Caco-2 (cell line): ENCODE measurements at regions not wholly inside any gene's neighbourhood (a gene's known extent, or its start where the extent isn't known, plus 50 kb on each side); places are given as distances from the start of the nearest gene placed in this dataset.
"Not testable (repeated sequence)": the region's sequence is repeated elsewhere in the genome, so short reads cannot be mapped to it uniquely, and the experiment has no call there.

Experiments
- BruUV-seq: library from RNA; stranded (reverse); fragments of 400-500 nt; replicated peaks from 2 replicates; lab custom pipeline; 2021; lab: Mats Ljungman, UMichigan
- CTCF ChIA-PET: fragments of 300-600 bp; sonication (Branson Sonifier 250); formaldehyde crosslinking; loops from one replicate; lab custom pipeline; 2022; ENCODE audit warnings: antibody characterized with exemption; lab: Charles Lee
- POLR2A ChIA-PET: fragments of 300-600 bp; sonication (Branson Sonifier 250); formaldehyde crosslinking; loops from one replicate; lab custom pipeline; 2022; ENCODE audit warnings: antibody characterized with exemption; lab: Charles Lee
- DNase-seq, 2 experiments: peaks; one replicate each; pipeline versions ENCODE4 v3.0.0 to v3.0.0-alpha.2; 2020 to 2022
- H3K27me3 ChIP-seq: replicated peaks from 2 replicates; pipeline ENCODE4 v1.6.0; 2011; ENCODE audit warnings: low read length; ENCODE audit not compliant: control insufficient read depth, insufficient read depth
- H3K36me3 ChIP-seq: 2 replicates; pipeline ENCODE4 v1.5.1; 2011; ENCODE audit warnings: low read length; ENCODE audit not compliant: control insufficient read depth, insufficient read depth
- H3K4me1 ChIP-seq: fragments of 250-450 bp; sonication (Bioruptor Pico); 2 replicates; pipeline ENCODE4 v1.5.1; 2020; ENCODE audit warnings: mild to moderate bottlenecking
- H3K4me3 ChIP-seq: 2 replicates; pipeline ENCODE4 v1.5.1; 2011; ENCODE audit warnings: low read depth, mild to moderate bottlenecking, control low read depth, low read length
- H3K9me3 ChIP-seq: fragments of 250-450 bp; sonication (Bioruptor Pico); 2 replicates; pipeline ENCODE4 v1.5.1; 2020; ENCODE audit warnings: mild to moderate bottlenecking, moderate library complexity
- H3K27ac Mint-ChIP-seq: one replicate; pipeline ENCODE4 v1.8.0; 2022; ENCODE audit warnings: mixed read lengths; ENCODE audit not compliant: unreplicated experiment
- H3K27me3 Mint-ChIP-seq: one replicate; pipeline ENCODE4 v1.8.0; 2022; ENCODE audit warnings: mixed read lengths; ENCODE audit not compliant: insufficient read depth, unreplicated experiment
- H3K36me3 Mint-ChIP-seq: one replicate; pipeline ENCODE4 v1.8.0; 2022; ENCODE audit warnings: mild to moderate bottlenecking, mixed read lengths; ENCODE audit not compliant: insufficient read depth, unreplicated experiment
- H3K4me1 Mint-ChIP-seq: one replicate; pipeline ENCODE4 v1.8.0; 2022; ENCODE audit warnings: low read depth, mixed read lengths; ENCODE audit not compliant: unreplicated experiment
- H3K4me3 Mint-ChIP-seq: one replicate; pipeline ENCODE4 v1.8.0; 2022; ENCODE audit warnings: mild to moderate bottlenecking, moderate library complexity, mixed read lengths; ENCODE audit not compliant: unreplicated experiment
- H3K9me3 Mint-ChIP-seq: one replicate; pipeline ENCODE4 v1.8.0; 2022; ENCODE audit warnings: mixed read lengths; ENCODE audit not compliant: unreplicated experiment
- intact Hi-C: fragments of 100-400 bp; cut with micrococcal nuclease; formaldehyde crosslinking; loops from one replicate; pipeline ENCODE4 v1.10.0; 2022; ENCODE audit not compliant: unreplicated experiment
- TF ChIP-seq, protein P1 (sequence below), 2 experiments: fragments of 200-600 bp in 1 of 2; IDR thresholded peaks; 1 replicate in 1 of 2; 2 replicates in 1 of 2; pipeline versions ENCODE4 v1.5.1 to v1.8.0; 2011 to 2022; ENCODE audit warnings: antibody characterized with exemption in 1 of 2, control low read depth in 1 of 2, inconsistent platforms in 1 of 2, low read depth in 1 of 2, low read length in 1 of 2, mild to moderate bottlenecking in 1 of 2, moderate library complexity in 1 of 2; ENCODE audit not compliant: insufficient read depth in 1 of 2, severe bottlenecking in 1 of 2, unreplicated experiment in 1 of 2

DNA sequence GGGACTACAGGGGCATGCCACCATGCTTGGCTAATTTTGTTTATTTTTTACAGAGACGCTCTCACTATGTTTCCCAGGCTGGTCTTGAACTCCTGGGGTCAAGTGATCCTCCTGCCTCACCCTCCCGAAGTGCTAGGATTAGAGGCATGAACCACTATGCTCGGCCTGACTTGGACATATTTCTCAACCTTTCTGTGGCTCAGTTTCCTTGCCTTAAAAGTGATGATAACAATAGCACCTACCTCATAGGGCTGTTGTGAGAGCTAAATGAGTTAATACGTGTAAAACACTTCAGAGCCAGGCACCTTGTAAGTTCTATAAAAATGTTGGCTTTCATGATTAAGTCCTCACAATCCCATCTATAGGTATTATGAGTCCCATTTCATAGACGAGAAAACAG lies 89.2 kb upstream of the METAP2 start:
- CTCF ChIA-PET, result no interaction called here
- no peaks in the 10 kb centered on the region for H3K27me3 Mint-ChIP-seq
- H3K4me3 ChIP-seq, result no peak overlapping the region
- H3K36me3 Mint-ChIP-seq, result no peaks in the 10 kb centered on the region
- intact Hi-C loops, result no loop called here
- peaks cover 7% of the 10 kb centered on the region; the same call in 1 of the 2 replicates for H3K4me1 ChIP-seq
- H3K4me1 Mint-ChIP-seq, result peaks cover 8% of the 10 kb centered on the region
- H3K9me3 ChIP-seq, result no peaks in the 10 kb centered on the region
- no peaks in the 10 kb centered on the region for H3K9me3 Mint-ChIP-seq
- H3K4me3 Mint-ChIP-seq, result no peak overlapping the region
- TF ChIP-seq, protein P1, sequence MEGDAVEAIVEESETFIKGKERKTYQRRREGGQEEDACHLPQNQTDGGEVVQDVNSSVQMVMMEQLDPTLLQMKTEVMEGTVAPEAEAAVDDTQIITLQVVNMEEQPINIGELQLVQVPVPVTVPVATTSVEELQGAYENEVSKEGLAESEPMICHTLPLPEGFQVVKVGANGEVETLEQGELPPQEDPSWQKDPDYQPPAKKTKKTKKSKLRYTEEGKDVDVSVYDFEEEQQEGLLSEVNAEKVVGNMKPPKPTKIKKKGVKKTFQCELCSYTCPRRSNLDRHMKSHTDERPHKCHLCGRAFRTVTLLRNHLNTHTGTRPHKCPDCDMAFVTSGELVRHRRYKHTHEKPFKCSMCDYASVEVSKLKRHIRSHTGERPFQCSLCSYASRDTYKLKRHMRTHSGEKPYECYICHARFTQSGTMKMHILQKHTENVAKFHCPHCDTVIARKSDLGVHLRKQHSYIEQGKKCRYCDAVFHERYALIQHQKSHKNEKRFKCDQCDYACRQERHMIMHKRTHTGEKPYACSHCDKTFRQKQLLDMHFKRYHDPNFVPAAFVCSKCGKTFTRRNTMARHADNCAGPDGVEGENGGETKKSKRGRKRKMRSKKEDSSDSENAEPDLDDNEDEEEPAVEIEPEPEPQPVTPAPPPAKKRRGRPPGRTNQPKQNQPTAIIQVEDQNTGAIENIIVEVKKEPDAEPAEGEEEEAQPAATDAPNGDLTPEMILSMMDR (IDR thresholded peaks at IDR 0.05; ENCODE audit: insufficient read depth in 1 of 2, low read depth in 1 of 2, low read length in 1 of 2, severe bottlenecking in 1 of 2, unreplicated experiment in 1 of 2), result no peak
- POLR2A ChIA-PET, result no interaction called here
- BruUV-seq, result no TSS peak
- no peaks in the 10 kb centered on the region for H3K36me3 ChIP-seq
- no peaks in the 10 kb centered on the region for H3K27me3 ChIP-seq
- H3K27ac Mint-ChIP-seq, result no peak overlapping the region
- no peak for DNase-seq

DNA sequence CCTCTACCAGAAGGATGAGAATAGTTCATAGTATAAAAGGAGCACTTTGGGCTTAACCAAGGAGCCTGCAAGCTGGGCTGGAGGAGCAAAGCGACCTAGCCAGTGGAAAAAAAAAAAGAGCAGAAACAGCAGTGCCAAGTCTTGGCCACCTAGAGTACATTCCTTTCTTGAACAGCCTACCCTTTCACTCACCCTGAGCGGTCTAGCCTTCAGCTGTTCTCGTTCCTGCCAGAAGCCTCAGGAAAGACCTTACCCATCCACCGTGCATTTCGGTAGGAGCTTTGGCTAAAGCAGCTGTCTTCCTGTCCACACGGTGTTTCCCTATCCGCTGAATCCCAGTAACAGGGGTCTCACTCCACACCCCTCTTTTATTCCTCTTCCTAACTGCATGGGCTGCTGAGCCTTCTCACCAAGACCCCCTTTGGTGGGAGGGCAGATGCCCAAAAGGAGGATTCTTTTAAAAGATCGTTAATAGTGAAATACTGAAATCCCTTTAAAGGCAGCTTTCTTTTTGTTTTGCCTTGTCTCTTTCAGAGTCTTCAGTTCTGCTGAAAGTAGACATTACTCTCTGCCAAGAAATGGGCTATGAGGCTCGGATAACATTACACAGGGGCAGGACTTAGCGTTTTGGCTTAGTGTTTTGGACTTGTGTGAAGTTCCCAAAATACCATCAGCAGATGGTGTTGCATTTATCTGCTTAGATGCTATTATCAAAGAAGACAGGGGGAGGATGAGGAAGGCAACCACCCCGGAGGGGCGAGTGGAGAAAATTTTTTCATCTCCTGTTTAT lies 88.5 kb upstream of the METAP2 start:
- Histone ChIP-seq H3K9me3 (no peaks in the 10 kb centered on the region), H3K27me3 (no peaks in the 10 kb centered on the region), H3K4me1 (peaks cover 7% of the 10 kb centered on the region; the same call in 1 of the 2 replicates), H3K36me3 (no peaks in the 10 kb centered on the region), H3K4me3 (no peak overlapping the region)
- Mint-ChIP-seq H3K4me1 (peaks cover 8% of the 10 kb centered on the region), H3K4me3 (no peak overlapping the region), H3K36me3 (no peaks in the 10 kb centered on the region), H3K27me3 (no peaks in the 10 kb centered on the region), H3K9me3 (no peaks in the 10 kb centered on the region), H3K27ac (no peak overlapping the region)
- intact Hi-C loops, result no loop called here
- no peak for DNase-seq
- no TSS peak for BruUV-seq
- CTCF ChIA-PET, result no interaction called here
- TF ChIP-seq, protein P1 (IDR thresholded peaks at IDR 0.05; ENCODE audit: insufficient read depth in 1 of 2, low read depth in 1 of 2, low read length in 1 of 2, severe bottlenecking in 1 of 2, unreplicated experiment in 1 of 2), result no peak
- POLR2A ChIA-PET, result no interaction called here

DNA sequence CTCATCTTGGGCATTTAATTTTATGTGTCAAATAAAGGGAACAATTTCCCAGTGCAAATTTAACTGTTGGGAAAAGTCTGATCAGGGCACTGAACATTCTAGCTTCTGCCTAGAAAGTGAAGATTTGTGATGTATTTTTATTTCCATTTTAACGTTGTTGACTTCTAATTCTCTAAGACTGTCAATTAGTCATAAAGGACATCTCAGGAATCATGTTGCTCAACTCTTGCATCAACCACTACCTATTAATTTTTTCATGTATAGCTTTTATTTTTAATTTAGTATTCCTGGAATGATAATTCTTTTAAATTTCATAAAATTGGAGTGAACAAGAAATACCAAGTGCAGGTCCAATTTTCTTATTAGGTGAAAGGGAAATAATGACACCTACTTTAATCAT lies 87.9 kb upstream of the METAP2 start:
- Mint-ChIP-seq H3K36me3 (no peaks in the 10 kb centered on the region), H3K4me3 (no peak overlapping the region), H3K27me3 (no peaks in the 10 kb centered on the region), H3K4me1 (peaks cover 8% of the 10 kb centered on the region), H3K27ac (no peak overlapping the region), H3K9me3 (no peaks in the 10 kb centered on the region)
- intact Hi-C loops, result no loop called here
- Histone ChIP-seq H3K4me1 (peaks cover 7% of the 10 kb centered on the region; the same call in 1 of the 2 replicates), H3K9me3 (0 out of 2 replicates have a peak, but pooled peaks cover under 1% of the 10 kb centered on the region), H3K27me3 (no peaks in the 10 kb centered on the region), H3K36me3 (no peaks in the 10 kb centered on the region), H3K4me3 (no peak overlapping the region)
- TF ChIP-seq, protein P1 (IDR thresholded peaks at IDR 0.05; ENCODE audit: insufficient read depth in 1 of 2, low read depth in 1 of 2, low read length in 1 of 2, severe bottlenecking in 1 of 2, unreplicated experiment in 1 of 2), result no peak
- ChIA-PET POLR2A (no interaction called here), CTCF (no interaction called here)
- DNase-seq, result no peak
- no TSS peak for BruUV-seq

DNA sequence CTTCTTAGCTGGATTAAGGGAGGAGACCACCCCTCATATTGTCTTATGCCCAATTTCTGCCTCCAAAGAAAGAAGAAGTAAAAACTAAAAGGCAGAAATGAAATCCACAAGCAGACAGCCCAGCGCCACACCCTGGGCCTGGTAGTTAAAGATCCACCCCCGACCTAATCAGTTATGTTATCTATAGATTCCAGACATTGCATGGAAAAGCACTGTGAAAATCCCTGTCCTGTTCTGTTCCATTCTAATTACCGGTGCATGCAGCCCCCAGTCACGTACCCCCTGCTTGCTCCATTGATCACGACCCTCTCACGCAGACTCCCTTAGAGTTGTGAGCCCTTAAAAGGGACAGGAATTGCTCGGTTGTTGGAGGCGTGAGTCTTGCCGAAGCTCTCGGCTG lies 85.7 kb upstream of the METAP2 start:
- H3K4me3 Mint-ChIP-seq, H3K4me1 ChIP-seq, H3K27me3 ChIP-seq, H3K4me3 ChIP-seq, H3K36me3 Mint-ChIP-seq, H3K4me1 Mint-ChIP-seq, CTCF ChIA-PET, BruUV-seq, H3K36me3 ChIP-seq, H3K27me3 Mint-ChIP-seq, intact Hi-C loops, DNase-seq, POLR2A ChIA-PET, H3K9me3 Mint-ChIP-seq, H3K27ac Mint-ChIP-seq: not testable (repeated sequence)
- peaks cover 11% of the 10 kb centered on the region for H3K9me3 ChIP-seq
